ENCODE measurements at regions not wholly inside any gene's neighbourhood (a gene's known extent, or its start where the extent isn't known, plus 50 kb on each side); places are given as distances from the start of the nearest gene placed in this dataset.

DNA sequence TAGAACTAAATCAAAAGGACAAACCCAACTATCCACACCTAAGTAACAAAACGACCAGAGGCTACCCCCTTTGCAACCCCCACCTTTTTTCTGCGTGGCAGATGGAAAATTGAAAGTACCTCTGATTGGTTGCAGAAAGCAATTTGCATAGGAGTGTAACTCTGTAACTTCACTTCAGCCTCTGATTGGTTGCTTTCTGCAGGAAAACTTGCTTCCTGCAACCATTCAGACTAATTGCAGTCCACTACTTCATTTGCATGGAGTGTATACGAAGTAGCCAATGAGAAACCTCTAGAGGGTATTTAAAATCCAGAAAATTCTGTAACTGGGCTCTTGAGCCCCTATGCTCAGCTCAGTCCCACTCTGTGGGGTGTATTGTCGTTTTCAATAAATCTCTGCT is 129.1 kb upstream of the OLIG3 start:
- H2AFZ ChIP-seq (ENCODE audit: low read depth) = no peak overlapping the region
- TF ChIP-seq, protein P1, sequence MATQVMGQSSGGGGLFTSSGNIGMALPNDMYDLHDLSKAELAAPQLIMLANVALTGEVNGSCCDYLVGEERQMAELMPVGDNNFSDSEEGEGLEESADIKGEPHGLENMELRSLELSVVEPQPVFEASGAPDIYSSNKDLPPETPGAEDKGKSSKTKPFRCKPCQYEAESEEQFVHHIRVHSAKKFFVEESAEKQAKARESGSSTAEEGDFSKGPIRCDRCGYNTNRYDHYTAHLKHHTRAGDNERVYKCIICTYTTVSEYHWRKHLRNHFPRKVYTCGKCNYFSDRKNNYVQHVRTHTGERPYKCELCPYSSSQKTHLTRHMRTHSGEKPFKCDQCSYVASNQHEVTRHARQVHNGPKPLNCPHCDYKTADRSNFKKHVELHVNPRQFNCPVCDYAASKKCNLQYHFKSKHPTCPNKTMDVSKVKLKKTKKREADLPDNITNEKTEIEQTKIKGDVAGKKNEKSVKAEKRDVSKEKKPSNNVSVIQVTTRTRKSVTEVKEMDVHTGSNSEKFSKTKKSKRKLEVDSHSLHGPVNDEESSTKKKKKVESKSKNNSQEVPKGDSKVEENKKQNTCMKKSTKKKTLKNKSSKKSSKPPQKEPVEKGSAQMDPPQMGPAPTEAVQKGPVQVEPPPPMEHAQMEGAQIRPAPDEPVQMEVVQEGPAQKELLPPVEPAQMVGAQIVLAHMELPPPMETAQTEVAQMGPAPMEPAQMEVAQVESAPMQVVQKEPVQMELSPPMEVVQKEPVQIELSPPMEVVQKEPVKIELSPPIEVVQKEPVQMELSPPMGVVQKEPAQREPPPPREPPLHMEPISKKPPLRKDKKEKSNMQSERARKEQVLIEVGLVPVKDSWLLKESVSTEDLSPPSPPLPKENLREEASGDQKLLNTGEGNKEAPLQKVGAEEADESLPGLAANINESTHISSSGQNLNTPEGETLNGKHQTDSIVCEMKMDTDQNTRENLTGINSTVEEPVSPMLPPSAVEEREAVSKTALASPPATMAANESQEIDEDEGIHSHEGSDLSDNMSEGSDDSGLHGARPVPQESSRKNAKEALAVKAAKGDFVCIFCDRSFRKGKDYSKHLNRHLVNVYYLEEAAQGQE (IDR thresholded peaks at IDR 0.05; ENCODE audit: low read depth, low read length) = no peak
- no peak for TF ChIP-seq POLR2AphosphoS5 (IDR thresholded peaks at IDR 0.05; ENCODE audit: low read depth, low read length)
- no peak for TF ChIP-seq PBX3 (IDR thresholded peaks at IDR 0.05)
- TF ChIP-seq RFX5 (IDR thresholded peaks at IDR 0.05; ENCODE audit: low read length) = no peak
- TF ChIP-seq RXRA (IDR thresholded peaks at IDR 0.05; ENCODE audit: borderline replicate concordance, low read depth) = no peak
- TF ChIP-seq RAD21 (IDR thresholded peaks at IDR 0.05; ENCODE audit: low read length) = no peak
- no peak for TF ChIP-seq RCOR1 (IDR thresholded peaks at IDR 0.05; ENCODE audit: low read length)
- TF ChIP-seq EP300 (IDR thresholded peaks at IDR 0.05; ENCODE audit: borderline replicate concordance in 1 of 2, low read depth in 1 of 2, low read length in 1 of 2) = no peak
- no peak for TF ChIP-seq TCF12 (IDR thresholded peaks at IDR 0.05)
- TF ChIP-seq YY1 (IDR thresholded peaks at IDR 0.05; ENCODE audit: low read depth) = no peak
- no peak for TF ChIP-seq SIN3A (IDR thresholded peaks at IDR 0.05; ENCODE audit: borderline replicate concordance, low read depth, low read length)
- no peak for TF ChIP-seq USF2 (IDR thresholded peaks at IDR 0.05; ENCODE audit: borderline replicate concordance, low read depth, low read length)
- no peak for TF ChIP-seq TEAD4 (IDR thresholded peaks at IDR 0.05; ENCODE audit: borderline replicate concordance, insufficient read depth)
- no peak for TF ChIP-seq NRF1 (IDR thresholded peaks at IDR 0.05; ENCODE audit: low read depth, low read length)
- TF ChIP-seq, protein P2, sequence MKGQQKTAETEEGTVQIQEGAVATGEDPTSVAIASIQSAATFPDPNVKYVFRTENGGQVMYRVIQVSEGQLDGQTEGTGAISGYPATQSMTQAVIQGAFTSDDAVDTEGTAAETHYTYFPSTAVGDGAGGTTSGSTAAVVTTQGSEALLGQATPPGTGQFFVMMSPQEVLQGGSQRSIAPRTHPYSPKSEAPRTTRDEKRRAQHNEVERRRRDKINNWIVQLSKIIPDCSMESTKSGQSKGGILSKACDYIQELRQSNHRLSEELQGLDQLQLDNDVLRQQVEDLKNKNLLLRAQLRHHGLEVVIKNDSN (IDR thresholded peaks at IDR 0.05; ENCODE audit: borderline replicate concordance, low read depth) = no peak
- TF ChIP-seq FOXM1 (IDR thresholded peaks at IDR 0.05; ENCODE audit: low read depth) = no peak
- TF ChIP-seq, protein P3, sequence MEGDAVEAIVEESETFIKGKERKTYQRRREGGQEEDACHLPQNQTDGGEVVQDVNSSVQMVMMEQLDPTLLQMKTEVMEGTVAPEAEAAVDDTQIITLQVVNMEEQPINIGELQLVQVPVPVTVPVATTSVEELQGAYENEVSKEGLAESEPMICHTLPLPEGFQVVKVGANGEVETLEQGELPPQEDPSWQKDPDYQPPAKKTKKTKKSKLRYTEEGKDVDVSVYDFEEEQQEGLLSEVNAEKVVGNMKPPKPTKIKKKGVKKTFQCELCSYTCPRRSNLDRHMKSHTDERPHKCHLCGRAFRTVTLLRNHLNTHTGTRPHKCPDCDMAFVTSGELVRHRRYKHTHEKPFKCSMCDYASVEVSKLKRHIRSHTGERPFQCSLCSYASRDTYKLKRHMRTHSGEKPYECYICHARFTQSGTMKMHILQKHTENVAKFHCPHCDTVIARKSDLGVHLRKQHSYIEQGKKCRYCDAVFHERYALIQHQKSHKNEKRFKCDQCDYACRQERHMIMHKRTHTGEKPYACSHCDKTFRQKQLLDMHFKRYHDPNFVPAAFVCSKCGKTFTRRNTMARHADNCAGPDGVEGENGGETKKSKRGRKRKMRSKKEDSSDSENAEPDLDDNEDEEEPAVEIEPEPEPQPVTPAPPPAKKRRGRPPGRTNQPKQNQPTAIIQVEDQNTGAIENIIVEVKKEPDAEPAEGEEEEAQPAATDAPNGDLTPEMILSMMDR (IDR thresholded peaks at IDR 0.05) = no peak
- TF ChIP-seq EZH2phosphoT487 (IDR thresholded peaks at IDR 0.05; ENCODE audit: borderline replicate concordance, low read depth) = no peak
- no peak for TF ChIP-seq GABPA (IDR thresholded peaks at IDR 0.05; ENCODE audit: low read depth)
- TF ChIP-seq GATA2 (CRISPR knock-in tag; IDR thresholded peaks at IDR 0.05) = no peak
- H4K20me1 ChIP-seq (ENCODE audit: insufficient read depth) = no peaks in the 10 kb centered on the region
- no peaks in the 10 kb centered on the region for H3K36me3 ChIP-seq (replicated peaks in 1 of 2; ENCODE audit: control insufficient read depth in 1 of 2, insufficient read depth in 2 of 2, low read length in 1 of 2)
- DNase-seq = no peak
- WGBS (ENCODE audit: low lambda C conversion rate) = 1% methylated on average over 4 of the region's 4 CpGs
- ChIA-PET CTCF (no interaction called here), POLR2A (no interaction called here)
- no peaks in the 10 kb centered on the region for H3K79me2 ChIP-seq (ENCODE audit: insufficient read depth)
- H3K4me2 ChIP-seq = peak overlapping the region; percentile 19; the same call in 1 of the 2 replicates
- H3K27me3 ChIP-seq (ENCODE audit: insufficient read depth) = no peaks in the 10 kb centered on the region
- H3F3A ChIP-seq (replicated peaks; ENCODE audit: insufficient read depth) = no peaks in the 10 kb centered on the region
- no peaks in the 10 kb centered on the region for H3K9me2 ChIP-seq
- H3K9ac ChIP-seq = no peak overlapping the region
- H3K9me3 ChIP-seq = no peaks in the 10 kb centered on the region
- H3K4me3 ChIP-seq (ENCODE audit: low read depth in 2 of 2, low read length in 1 of 2) = peak overlapping the region in 1 of 2 experiments; percentile 41; a peak in 2 of 4 replicates
- H3K4me1 ChIP-seq (ENCODE audit: control insufficient read depth in 1 of 2, insufficient read depth in 2 of 2, low read depth in 1 of 2, low read length in 1 of 2) = no peaks in the 10 kb centered on the region; a peak in 1 of 4 replicates
- H3K27ac ChIP-seq (ENCODE audit: low read depth in 2 of 2, low read length in 1 of 2) = no peak overlapping the region

All from SK-N-SH (cell line).